Ovary (tissue), 7 donors: ENCODE measurements at regions not wholly inside any gene's neighbourhood (a gene's known extent, or its start where the extent isn't known, plus 50 kb on each side); places are given as distances from the start of the nearest gene placed in this dataset.

Experiments used
- DNase-seq, 5 donors: peaks; one replicate each; pipeline ENCODE4 v3.0.0-alpha.2; 2019 to 2020
- H3K27ac ChIP-seq, 2 donors: fragments of 200-600 bp; one replicate each; pipeline versions ENCODE4 v1.5.1 to v1.8.0; 2019 to 2022
- H3K27me3 ChIP-seq: fragments of 200-600 bp; one replicate; pipeline ENCODE4 v1.8.0; 2022
- H3K36me3 ChIP-seq: fragments of 200-600 bp; sonication (generic); one replicate; pipeline ENCODE4 v1.5.1; 2019
- H3K4me1 ChIP-seq: one replicate; pipeline ENCODE4 v1.8.1; 2013; ENCODE audit warnings: mild to moderate bottlenecking, moderate library complexity; ENCODE audit not compliant: insufficient read depth
- H3K4me3 ChIP-seq: fragments of 200-600 bp; sonication (generic); one replicate; pipeline ENCODE4 v1.5.1; 2017
- H3K9me3 ChIP-seq, 2 donors: fragments of 200-600 bp in 1 of 2; sonication (generic) in 1 of 2; one replicate each; pipeline versions ENCODE4 v1.5.1 to v1.8.1; 2013 to 2019; ENCODE audit warnings: mild to moderate bottlenecking in 1 of 2, moderate library complexity in 1 of 2
- EP300 ChIP-seq: sonication (generic); formaldehyde crosslinking; IDR thresholded peaks from one replicate; pipeline ENCODE4 v1.6.1; 2017; ENCODE audit warnings: antibody characterized with exemption
- POLR2A ChIP-seq: fragments of 450-650 bp; IDR thresholded peaks from one replicate; pipeline ENCODE4 v1.6.1; 2017; ENCODE audit warnings: antibody characterized with exemption, mild to moderate bottlenecking, moderate library complexity
- WGBS, 3 donors: extraction: QIAGEN DNeasy Blood & Tissue Kit in 1 of 3; methylation state at CpG; one replicate each; pipeline versions ENCODE4 v1.1.5 to v1.1.7; 2013 to 2017; 5-methylcytosine and 5-hydroxymethylcytosine counted together
- intact Hi-C, 4 donors: fragments of 100-400 bp; cut with DNase I; formaldehyde crosslinking; loops; one replicate each; pipeline versions ENCODE4 v1.11.0 to v1.15.1; 2022 to 2023
- TF ChIP-seq, protein P1 (sequence below), 3 donors: fragments of 450-650 bp in 2 of 3; fragments of 200-600 bp in 1 of 3; IDR thresholded peaks; one replicate each; pipeline versions ENCODE4 v1.5.1 to v1.8.0; 2016 to 2022; ENCODE audit warnings: antibody characterized with exemption in 3 of 3, mild to moderate bottlenecking in 1 of 3
- donor health status: DM: no; HTN: no; CAD: no; lungs with moderate emphysema.
- donor health status: DM: no; HTN: no; CAD: no.
- donor health status: Bipolar disorder and iron deficiency.
- donor health status: DM: no; HTN: no; CAD: no.
- donor health status: DM: yes; HTN: yes; CAD: no.

DNA sequence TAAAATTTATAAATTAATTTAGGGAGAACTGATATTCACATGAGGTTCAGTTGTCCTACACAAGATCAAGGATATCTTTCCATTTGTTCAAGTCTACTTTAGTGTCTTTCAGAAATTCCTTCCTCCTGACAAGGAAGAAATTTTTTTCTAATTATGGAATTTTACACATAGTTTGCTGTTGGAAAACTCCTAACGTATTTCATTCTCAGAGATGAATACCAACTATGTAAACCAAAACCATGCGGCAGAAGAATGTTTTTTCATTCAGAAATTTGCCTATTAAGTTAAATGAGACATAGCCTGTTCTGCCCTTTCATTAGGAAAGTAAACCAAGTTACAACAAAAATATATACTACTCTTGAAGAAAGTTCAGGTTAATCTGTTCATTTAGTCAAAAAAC is 111.2 kb upstream of the PRDM1 start:
- TF ChIP-seq EP300 (no peak), POLR2A (no peak)
- TF ChIP-seq, protein P1, sequence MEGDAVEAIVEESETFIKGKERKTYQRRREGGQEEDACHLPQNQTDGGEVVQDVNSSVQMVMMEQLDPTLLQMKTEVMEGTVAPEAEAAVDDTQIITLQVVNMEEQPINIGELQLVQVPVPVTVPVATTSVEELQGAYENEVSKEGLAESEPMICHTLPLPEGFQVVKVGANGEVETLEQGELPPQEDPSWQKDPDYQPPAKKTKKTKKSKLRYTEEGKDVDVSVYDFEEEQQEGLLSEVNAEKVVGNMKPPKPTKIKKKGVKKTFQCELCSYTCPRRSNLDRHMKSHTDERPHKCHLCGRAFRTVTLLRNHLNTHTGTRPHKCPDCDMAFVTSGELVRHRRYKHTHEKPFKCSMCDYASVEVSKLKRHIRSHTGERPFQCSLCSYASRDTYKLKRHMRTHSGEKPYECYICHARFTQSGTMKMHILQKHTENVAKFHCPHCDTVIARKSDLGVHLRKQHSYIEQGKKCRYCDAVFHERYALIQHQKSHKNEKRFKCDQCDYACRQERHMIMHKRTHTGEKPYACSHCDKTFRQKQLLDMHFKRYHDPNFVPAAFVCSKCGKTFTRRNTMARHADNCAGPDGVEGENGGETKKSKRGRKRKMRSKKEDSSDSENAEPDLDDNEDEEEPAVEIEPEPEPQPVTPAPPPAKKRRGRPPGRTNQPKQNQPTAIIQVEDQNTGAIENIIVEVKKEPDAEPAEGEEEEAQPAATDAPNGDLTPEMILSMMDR (IDR thresholded peaks at IDR 0.05), result no peak
- H3K27me3 ChIP-seq, result no peaks in the 10 kb centered on the region
- H3K27ac ChIP-seq, result no peak overlapping the region
- no peaks in the 10 kb centered on the region for H3K36me3 ChIP-seq
- H3K4me1 ChIP-seq, result no peaks in the 10 kb centered on the region
- no peak overlapping the region for H3K4me3 ChIP-seq
- DNase-seq, result no peak
- intact Hi-C loops, result no loop called here
- 23 to 54% (median 36%) methylated on average over 2 of the region's 2 CpGs for WGBS, 3 donors
- H3K9me3 ChIP-seq, result no peaks in the 10 kb centered on the region

DNA sequence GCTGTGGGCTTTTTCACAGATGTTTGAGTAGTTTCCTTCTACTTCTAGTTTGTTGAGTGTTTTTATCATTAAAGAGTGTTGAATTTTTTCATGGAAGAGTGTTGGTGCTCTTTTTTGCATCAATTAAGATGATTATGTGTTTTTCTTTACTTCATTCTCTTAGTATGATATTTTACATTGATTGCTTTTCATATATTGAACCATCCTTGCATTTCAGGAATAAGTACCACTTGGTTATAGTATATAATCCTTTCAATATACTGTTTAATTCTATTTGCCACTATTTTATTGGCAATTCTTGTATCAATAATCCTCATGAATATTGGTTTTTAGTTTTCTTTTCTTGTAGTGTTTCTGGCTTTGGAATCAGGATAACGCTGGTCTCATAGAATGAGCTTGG is 113.7 kb upstream of the PRDM1 start:
- Histone ChIP-seq H3K9me3 (no peaks in the 10 kb centered on the region), H3K27ac (no peak overlapping the region), H3K4me3 (no peak overlapping the region), H3K27me3 (no peaks in the 10 kb centered on the region), H3K4me1 (no peaks in the 10 kb centered on the region), H3K36me3 (no peaks in the 10 kb centered on the region)
- DNase-seq, result no peak
- TF ChIP-seq, protein P1 (IDR thresholded peaks at IDR 0.05), result no peak
- TF ChIP-seq POLR2A, result no peak
- no peak for TF ChIP-seq EP300
- intact Hi-C loops, result no loop called here
- 92 to 96% (median 95%) methylated on average over 1 of the region's 1 CpG for WGBS, 3 donors

DNA sequence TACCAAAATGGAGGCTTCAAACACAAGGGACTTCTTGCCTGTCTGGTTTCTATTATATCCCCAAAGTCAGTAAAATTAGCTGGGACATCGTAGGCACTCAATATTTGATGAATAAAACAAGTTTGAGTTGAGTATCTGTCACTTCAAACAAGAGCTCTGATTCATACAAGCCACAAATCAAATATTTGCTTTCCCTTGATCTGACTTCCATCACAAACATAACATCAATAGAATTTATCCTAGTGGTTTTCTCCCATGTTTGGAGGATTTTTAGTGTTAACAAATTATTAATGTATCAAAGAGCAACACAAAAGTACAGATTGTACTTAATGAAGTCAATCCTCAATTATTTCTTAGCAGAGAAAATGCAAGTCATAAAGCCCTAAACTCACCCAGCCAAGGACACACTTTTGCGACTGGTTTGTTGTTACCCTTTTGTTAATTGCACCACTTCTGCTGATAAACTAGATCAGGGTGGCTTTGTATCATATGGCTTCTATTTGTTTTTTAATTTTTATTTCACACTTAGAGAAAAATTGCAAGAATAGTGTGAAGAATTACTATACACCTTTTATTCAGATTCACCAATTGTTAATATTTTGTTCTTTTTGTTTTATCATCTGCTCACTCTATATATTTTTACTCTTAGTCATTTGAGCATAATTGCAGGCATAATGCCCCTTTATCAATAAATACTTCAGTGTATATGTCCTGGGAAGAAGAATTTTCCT is 117.4 kb upstream of the PRDM1 start:
- H3K9me3 ChIP-seq, result no peaks in the 10 kb centered on the region
- no peak overlapping the region for H3K27ac ChIP-seq
- no peak for DNase-seq
- no peaks in the 10 kb centered on the region for H3K36me3 ChIP-seq
- no peaks in the 10 kb centered on the region for H3K27me3 ChIP-seq
- H3K4me3 ChIP-seq, result no peak overlapping the region
- TF ChIP-seq POLR2A, result no peak
- TF ChIP-seq, protein P1 (IDR thresholded peaks at IDR 0.05), result no peak
- TF ChIP-seq EP300, result no peak
- whole genome bisulfite sequencing, 3 donors, result 64 to 70% (median 70%) methylated on average over 2 of the region's 2 CpGs
- no peaks in the 10 kb centered on the region for H3K4me1 ChIP-seq
- intact Hi-C loops, result no loop called here

DNA sequence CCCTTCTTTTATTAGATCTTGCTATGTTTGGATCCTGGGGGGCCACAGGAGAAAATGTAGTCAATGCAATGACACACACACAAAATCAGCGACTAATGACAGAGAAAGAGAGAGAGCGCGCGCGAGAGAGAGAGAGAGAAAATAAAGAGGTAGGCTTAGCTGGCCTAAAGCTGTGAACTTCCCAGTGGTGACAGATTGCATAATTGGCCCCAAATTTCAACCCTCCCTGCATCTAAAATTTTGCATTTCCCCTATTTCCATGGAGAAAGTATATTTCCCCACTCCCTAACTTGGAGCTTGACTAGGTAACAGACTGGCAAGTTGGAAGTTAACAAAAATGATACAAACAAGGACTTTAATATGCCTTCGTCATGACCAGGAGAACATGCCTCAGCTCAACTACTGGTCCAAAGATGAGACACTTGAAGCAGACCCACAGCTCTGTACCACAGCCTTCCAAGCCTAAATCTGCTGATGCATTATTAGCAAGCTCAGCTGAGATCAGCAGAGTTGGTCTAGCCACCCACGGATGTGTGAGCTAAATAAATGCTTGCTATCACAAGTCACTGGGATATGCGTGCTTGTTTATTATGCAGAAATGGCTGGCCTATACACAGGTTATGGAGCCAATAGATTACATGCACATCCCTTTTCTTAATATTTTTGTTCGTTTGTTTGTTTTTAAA is 118.1 kb upstream of the PRDM1 start:
- Histone ChIP-seq H3K36me3 (no peaks in the 10 kb centered on the region), H3K27me3 (no peaks in the 10 kb centered on the region), H3K4me3 (no peak overlapping the region), H3K27ac (no peak overlapping the region), H3K4me1 (no peaks in the 10 kb centered on the region), H3K9me3 (no peaks in the 10 kb centered on the region)
- TF ChIP-seq POLR2A (no peak), EP300 (no peak)
- TF ChIP-seq, protein P1 (IDR thresholded peaks at IDR 0.05), result no peak
- 83 to 90% (median 87%) methylated on average over 9 of the region's 9 CpGs for WGBS, 3 donors
- DNase-seq, result no peak
- intact Hi-C loops, result no loop called here
